ENCODE measurements at regions not wholly inside any gene's neighbourhood (a gene's known extent, or its start where the extent isn't known, plus 50 kb on each side); places are given as distances from the start of the nearest gene placed in this dataset.

DNA sequence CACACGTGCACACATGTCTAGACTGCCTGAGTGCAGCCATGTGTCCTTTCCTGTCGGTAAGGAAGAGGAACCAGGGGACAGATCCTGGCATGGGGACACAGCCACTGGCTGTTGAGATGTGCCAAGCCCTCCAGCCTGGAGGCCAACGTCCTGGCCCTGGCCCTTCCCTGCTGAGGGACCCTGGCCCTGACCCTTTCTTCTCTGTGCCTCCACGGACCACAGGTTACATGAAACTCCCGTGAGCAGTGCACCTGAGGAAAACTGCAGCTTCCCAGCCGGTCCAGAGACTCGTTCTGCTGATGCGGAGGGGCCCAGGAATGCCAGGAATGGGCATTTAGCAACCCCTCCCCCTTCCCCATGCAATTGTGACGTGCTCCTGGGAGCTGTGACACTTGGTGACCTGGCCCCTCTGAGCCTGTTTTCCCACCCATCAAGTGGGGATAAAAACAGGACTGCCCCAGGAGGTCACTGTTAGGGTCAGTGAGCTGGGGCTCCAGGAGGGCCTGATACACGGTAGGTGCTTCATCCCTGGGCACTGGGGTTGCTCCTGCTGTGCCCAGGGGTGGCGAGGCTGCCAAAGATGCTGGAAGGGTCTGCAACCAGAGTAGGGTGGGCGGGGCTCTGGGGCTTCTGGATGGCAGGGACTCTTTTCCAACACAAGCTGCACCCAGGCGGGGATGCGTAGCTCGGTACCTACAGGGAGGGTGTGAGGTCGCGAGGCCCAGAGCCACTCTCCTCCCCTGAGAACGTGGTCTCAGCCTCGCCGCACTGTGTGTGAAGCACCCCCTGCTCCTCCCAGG is 151.5 kb downstream of the C9orf50 start:
- no peak for DNase-seq (ENCODE audit: low read depth)
- H3K4me3 ChIP-seq (ENCODE audit: low read depth, low read length), result no peak overlapping the region
- TF ChIP-seq, protein P1, sequence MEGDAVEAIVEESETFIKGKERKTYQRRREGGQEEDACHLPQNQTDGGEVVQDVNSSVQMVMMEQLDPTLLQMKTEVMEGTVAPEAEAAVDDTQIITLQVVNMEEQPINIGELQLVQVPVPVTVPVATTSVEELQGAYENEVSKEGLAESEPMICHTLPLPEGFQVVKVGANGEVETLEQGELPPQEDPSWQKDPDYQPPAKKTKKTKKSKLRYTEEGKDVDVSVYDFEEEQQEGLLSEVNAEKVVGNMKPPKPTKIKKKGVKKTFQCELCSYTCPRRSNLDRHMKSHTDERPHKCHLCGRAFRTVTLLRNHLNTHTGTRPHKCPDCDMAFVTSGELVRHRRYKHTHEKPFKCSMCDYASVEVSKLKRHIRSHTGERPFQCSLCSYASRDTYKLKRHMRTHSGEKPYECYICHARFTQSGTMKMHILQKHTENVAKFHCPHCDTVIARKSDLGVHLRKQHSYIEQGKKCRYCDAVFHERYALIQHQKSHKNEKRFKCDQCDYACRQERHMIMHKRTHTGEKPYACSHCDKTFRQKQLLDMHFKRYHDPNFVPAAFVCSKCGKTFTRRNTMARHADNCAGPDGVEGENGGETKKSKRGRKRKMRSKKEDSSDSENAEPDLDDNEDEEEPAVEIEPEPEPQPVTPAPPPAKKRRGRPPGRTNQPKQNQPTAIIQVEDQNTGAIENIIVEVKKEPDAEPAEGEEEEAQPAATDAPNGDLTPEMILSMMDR (conservative IDR thresholded peaks at IDR 0.05; ENCODE audit: low read depth, low read length), result no peak

DNA sequence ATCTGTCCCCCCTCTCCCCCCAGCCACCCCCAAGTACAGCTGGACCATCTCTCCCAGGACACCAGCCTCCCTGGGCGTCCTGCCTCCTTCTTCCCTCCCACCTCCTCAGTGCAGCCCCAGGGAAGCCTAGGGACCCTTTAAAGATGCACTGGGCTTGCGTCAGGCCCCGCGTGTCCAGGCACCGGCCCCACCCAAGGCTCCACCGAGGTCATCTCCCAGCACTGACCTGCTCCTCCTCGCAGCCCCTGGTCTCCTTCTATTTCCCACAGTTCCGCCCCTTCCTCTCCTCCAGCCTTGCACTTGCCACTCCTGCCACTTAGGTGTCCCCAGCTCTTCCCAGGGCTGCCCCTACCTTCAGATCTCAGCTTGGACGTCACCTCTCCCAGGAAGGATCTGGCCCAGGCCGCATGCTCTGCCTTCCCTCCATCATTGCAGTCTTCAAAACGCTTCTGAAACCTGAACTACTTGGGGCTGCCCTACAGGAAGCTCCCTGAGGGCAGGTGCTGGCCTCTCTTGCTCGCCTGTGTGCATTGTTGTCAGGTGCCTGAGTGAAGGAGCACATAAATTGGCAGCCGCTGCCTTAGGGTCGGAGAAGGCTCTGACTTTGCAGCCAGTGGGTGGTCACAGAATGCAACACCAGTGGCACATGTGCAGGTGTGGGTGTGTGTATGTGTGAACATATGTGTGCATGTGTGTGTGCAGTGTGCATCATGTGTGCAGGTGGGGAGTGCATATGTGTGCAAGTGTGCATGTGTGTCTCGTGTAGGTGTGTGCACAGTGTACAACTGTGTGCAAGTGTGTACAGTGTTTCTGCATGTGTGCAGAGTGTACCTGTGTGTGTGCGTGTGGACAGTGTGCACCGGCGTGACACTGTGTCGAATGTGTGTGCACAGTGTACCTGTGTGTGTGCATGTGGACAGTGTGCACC is 152.9 kb downstream of the C9orf50 start:
- TF ChIP-seq, protein P1 (conservative IDR thresholded peaks at IDR 0.05; ENCODE audit: low read depth, low read length), result no peak
- no peak overlapping the region for H3K4me3 ChIP-seq (ENCODE audit: low read depth, low read length)
- DNase-seq (ENCODE audit: low read depth), result no peak

DNA sequence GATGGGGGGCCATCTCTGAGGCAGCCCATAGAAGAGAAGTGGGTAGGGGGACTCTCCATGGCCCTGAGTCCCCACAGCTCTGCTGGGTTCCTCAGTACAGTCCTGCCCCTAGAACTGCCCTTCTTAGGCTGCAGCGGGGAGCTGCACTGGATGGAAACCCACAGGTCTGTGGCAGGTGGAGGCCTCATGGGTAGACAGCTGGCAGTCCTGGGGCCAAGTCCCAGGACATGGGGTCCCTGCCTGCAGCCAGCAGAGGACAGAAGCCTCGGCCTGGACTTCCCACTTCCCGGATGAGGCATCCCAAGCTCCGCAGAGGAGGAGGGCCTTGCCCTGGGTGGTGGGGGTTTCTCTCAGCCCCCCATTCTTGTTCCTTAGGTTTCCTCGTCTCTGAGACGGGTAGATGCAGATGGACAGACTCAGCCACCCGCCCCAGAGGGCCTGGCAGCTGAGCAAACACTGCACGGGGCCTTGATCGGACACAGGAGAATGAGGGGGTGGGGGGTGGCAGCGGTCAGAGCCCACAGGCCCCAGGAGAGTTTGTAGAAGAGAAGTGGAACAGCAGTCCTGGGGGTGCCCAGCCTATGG is 153.8 kb downstream of the C9orf50 start:
- H3K4me3 ChIP-seq (ENCODE audit: low read depth, low read length), result no peak overlapping the region
- no peak for DNase-seq (ENCODE audit: low read depth)
- TF ChIP-seq, protein P1 (conservative IDR thresholded peaks at IDR 0.05; ENCODE audit: low read depth, low read length), result no peak

DNA sequence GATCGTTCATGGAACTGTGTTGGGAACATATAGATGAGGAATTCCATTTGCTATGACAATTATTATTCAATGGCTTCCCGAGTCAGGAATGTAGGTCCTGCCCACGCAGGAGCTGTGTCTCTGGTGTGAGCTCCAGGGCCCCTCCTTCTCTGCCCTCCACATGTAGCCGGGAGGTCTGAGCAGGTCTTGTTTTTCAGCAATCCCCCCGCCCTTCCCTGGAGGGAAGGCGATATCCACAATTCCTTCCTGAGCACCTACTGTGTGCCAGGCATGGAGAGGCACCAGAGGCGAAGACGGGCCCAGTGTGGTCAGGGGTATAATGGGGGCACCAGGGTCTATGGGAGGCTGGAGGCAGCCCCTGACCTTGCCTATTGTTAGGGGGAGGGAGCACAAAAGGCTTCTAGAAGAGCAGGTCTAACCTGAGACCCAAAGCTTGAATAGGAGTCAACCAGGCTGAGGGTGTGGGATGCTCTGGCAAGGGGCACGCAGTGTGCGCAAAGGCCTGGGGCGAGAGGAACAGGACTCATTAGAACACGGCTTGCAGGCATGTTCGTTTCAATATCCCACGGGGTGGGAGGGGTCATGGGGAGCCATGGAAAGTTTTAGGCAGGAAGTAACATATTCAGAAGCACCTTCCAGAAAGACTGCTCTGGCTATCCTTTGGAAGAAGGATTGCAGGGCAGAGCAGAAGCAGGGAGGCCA is 154.9 kb downstream of the C9orf50 start:
- no peak for DNase-seq (ENCODE audit: low read depth)
- no peak overlapping the region for H3K4me3 ChIP-seq (ENCODE audit: low read depth, low read length)
- TF ChIP-seq, protein P1 (conservative IDR thresholded peaks at IDR 0.05; ENCODE audit: low read depth, low read length), result no peak

DNA sequence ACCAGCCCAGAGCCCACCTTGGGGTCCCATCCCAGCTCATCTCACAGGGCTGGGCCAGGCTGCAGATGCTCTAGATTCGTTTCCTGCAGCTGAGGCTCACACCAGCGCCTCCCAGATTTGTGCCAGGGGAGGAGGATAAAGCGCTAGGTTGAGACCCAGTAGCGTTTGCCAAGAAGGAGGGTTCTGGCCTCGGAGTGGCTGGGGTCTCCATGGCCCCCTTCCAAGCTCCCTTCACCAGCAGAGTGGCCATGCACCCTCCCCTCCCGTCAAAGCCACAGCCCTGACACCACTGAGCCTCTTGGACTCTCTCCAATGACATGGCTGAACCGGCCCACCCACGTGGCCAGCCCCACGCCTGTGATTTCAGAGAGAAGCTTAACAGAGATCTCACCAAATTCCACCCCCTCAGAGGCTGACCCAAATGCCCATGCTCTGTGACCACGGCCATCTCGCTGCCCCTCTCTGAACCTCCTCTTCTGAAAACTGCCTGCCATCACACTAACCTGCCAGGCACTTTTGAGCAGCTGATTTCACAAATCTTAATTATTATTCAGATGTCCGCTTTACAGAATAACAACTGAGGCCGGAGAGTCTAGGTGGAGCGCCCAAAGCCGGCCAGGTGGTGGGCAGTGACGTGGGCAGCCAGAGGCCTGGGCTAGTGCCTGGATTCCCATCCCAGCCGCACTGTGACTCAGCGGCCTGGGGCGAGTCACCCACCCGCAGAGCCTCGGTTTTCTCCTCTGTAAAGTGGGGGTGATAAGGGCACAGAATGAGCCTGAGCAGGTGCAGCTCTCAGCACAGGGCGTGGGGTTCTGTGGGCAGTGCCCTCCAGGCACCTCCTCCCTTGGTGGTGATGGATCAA is 155.7 kb downstream of the C9orf50 start:
- no peak overlapping the region for H3K4me3 ChIP-seq (ENCODE audit: low read depth, low read length)
- DNase-seq (ENCODE audit: low read depth), result no peak
- TF ChIP-seq, protein P1 (conservative IDR thresholded peaks at IDR 0.05; ENCODE audit: low read depth, low read length), result no peak

DNA sequence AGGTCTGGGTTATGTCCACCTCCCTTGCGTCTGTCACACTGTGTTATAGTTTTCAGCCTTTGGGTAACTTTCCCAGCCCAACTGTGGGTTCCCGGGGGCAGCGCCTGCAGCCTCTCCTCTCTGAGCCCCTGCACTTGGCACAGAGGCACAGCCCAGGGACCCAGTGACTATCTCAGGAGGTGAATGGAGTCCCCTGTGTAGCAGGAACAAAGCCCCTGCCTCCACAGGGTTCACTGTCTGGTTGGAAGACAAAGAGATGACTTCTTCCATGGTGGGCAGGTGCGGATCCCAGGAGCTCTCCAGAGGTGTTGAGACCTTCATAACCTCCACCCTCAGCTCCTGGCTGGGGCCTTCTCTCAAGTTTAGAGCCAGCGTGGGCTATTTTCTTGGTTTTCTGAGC is 156.9 kb downstream of the C9orf50 start:
- no peak overlapping the region for H3K4me3 ChIP-seq (ENCODE audit: low read depth, low read length)
- TF ChIP-seq, protein P1 (conservative IDR thresholded peaks at IDR 0.05; ENCODE audit: low read depth, low read length), result no peak
- DNase-seq (ENCODE audit: low read depth), result no peak
